HG03139 (cell line): ENCODE measurements at regions not wholly inside any gene's neighbourhood (a gene's known extent, or its start where the extent isn't known, plus 50 kb on each side); places are given as distances from the start of the nearest gene placed in this dataset.
A peak's percentile ranks its signal among the peaks of the same experiment; 100 is the strongest.

Source experiments
- ATAC-seq: cut with Tn5 transposase; IDR thresholded peaks from one replicate; pipeline ENCODE4 v1.9.1; 2021; ENCODE audit not compliant: unreplicated experiment

- no peak for ATAC-seq
These were observed 78.2 kb downstream of the IRF2BPL start for GRCh38 chr14:76950055-76951020.

DNA sequence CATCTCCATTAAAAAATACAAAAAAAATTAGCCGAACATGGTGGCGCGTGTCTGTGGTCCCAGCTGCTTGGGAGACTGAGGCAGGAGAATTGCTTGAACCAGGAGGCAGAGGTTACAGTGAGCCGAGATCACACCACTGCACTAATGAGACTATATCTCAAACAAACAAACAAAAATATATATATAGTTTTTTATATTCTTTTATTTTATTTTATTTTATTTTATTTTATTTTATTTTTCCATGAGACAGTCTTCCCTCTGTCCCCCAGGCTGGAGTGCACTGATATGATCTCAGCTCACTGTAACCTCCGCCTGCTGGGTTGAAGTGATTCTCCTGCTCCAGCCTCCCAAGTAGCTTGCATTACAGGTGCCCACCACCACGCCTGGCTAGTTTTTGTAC, 79.5 kb downstream of the IRF2BPL start:
- ATAC-seq: no peak

DNA sequence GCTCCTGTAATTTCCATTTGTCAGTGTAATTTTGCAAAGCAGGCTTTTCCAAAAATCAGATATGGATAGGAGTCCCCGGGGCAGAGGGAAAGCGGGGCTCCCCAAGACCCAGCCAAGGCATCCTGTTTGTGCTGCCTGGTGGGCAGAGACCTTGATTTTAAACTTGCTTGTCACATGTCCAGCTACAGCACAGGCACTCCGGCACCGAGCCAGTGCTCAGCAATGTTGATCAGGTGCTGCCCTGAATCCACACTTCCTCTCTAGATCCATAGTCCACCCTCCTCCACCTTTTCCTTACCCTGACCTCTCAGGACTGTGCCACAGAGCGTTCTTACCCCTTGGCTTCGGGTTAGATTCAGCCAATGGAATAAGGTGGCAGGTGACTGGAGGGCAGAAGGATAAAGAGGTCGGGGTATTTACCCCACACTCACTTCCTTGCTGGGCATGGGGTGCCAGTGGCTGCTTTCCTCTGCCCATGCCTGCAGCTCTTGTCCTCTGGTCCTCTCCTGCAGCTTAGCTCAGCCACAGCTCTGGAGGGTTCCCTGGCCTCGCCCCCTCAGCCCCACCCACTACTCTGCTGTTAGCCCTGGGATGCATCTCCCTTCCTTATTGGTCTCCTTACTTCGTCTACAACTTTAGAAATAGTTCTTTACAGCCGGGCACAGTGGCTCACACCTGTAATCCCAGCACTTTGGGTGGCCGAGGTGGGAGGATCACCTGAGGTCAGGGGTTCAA, 80.1 kb downstream of the IRF2BPL start:
- no peak for ATAC-seq

GRCh38 chr14:76947838-76948184, 80.7 kb downstream of the IRF2BPL start:
- no peak for ATAC-seq

DNA sequence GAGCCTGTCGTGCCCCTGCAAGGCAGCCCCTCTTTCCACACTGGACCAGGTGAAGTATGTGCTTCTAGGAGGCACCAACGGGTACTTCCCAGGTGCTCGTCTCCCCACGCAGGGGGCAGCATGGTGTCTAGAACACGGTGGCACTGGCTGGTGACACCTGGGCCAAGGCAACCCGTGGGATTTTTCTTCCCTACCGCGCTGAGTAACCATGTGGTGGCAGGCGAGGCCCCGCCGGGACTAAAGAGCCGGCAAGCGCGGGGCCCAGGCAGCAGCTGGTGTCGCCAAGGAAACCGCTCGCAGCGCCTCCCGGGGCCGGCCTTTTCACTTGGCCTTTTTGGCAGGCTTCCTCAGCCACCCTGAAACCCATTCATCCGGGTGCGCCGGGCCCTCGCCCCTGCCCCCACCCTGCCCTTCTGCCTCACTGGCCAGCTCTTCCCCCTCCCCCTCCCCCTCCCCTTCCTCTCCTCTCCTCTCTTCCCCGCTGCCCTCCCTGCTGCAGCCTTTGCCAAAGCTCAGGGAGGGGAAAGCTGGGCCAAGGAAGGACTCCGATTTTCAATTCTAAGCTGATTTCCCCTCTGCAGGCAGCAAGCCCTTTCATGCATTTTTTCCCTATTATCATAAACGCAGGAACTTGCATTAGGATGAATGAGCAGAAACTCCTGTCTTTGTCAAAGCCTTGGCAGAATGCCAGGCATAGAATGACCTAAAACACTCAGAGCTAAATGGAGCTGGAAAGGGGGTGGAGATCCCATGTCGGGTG, 81.2 kb downstream of the IRF2BPL start:
- peak; percentile 88 for ATAC-seq

- ATAC-seq: peak; percentile 4
These were observed 81.8 kb downstream of the IRF2BPL start for GRCh38 chr14:76946753-76947077.

GRCh38 chr14:76943072-76943471, 85.4 kb downstream of the IRF2BPL start:
- ATAC-seq: no peak

DNA sequence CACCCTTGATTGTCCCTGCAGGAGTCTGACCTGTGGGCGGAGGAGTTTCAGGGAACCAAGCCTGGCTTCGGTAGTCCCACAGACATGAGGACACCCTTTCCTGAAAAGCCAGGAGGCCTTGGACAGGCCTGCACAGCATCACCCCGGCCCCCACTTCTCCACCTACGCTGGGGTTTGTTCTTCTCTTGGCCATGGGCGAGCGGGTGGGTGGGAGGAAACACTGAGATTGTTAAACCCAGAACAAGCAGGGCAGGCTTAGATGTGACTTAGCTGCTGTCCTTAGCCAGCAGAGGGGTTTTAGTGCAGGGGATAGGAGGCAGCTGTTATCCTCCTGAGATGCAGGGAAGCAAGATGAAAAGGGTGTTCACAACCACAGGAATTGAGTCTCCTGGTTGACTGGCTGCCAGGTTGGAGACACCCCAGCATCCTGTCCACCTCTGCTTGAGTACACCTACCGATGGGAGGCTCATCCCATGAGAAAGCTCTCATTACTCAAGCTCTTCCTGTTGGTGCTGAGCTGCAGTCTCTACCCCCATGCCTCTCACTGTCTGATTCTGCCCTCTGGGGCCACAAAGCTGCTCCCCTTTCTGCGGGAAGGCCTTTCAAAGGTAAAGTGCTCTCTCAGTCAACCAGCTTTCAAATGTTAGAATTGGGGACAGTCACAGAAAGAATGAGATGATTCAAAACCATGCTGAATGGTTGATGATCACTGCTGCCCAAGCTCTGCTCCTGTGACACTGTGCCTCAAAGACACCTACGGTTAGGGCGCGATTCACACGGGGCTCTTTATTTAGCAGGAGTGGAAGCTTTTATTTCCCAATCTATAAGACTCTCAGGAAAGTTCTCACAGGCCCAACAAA, 86.3 kb downstream of the IRF2BPL start:
- ATAC-seq: no peak

DNA sequence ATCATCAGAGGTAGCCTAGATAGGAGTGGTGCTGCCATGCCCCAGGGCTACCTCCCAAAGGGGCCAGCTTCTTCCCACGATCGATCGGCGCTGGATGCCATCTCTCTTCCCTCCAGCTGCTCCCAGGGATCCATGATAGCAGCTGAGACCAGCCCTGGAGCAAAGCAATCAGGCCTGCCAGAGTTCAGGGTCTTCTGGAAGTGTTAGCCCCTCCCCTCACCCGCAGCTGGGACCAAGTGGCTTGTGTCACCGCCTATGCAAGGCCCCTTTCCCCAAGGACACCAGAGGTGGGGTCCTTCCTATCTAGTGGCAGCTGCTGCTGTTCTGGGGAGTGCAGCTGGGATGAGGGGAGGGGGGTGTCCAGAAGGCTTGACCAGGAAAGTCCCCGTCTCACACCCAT, 87.0 kb downstream of the IRF2BPL start:
- no peak for ATAC-seq

DNA sequence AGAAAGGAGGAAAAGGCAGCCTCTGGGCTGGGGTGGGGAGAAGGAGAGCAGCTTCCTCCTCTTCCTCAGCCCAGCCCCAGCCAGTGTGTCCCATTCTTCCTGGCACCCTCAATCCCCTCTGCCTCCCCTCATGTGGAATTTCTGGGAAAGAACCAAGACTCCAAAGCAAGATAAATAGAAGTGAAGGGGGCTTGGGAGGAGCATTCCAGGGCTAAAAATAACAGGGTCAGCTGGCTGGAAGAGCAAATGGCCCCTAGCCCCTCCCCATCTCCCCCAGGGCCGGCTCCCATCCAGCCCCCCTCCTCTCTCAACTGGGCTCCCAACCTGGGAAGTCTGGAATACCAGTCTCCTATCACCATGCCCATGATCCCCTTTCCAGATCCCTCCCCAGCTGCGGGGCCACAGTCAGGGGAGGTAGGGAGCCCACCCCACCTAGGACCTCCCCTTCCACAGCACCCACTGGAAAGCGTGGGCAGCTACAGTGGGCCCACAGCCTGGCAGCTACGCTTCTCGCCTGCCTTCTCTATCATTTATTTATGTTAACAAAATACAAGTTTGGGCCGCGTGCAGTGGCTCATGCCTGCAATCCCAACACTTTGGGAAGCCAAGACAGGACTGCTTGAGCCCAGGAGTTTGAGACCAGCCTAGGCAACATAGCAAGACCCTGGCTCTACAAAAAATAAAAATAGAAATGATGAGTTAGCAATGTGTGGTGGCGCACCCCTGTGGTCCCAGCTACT, 88.3 kb downstream of the IRF2BPL start:
- ATAC-seq: no peak

DNA sequence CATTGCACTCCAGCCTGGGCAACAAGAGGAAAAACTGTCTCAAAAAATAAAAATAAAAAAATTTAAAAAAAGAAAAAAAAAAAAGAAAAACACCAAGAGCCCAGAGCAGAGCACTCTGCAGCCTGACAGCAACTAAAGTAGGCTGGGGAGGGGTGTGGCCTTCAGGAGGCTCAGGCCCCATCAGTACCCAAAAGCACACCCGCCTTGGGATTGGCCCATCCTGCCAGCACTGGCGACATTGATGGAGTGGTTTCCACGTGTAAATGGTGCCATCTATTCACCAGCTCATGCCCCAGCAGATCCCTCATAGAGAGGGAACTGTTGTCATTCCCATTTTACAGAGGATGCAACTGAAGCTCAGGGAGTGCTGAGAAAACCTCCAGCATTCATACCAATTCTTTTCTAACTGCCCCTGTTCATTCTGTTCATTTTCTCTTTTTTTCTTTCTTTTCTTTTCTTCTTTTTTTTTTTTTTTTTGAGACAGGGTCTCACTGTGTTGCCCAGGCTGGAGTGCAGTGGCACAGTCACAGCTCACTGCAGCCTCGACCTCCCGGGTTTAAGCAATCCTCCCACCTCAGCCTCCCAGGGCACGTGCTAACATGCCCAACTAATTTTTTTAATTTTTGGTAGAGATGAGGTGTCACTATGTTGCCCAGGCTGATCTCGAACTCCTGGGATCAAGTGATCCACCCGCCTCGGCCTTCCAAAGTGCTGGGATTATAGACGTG, 89.3 kb downstream of the IRF2BPL start:
- no peak for ATAC-seq

DNA sequence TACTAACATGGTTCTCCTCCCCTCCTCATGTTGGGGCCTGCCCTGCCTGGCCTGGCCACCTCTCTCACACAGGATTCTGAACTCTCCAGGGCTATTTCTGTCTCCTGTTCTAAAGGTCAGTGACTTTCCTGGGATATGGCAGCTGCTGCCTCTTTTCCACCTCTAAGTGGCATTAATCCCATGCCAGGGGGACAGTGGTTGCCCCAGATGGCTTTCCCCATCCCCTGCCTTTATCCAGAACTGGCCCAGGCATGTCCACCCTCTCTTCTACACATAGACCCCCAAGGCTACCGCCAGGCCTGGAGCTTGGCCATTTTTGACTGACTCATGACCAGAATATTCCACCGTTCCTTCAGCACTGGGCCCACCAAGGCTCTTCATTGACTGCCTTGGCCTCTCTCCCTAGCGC, 90.4 kb downstream of the IRF2BPL start:
- no peak for ATAC-seq

GRCh38 chr14:76937181-76938091, 91.1 kb downstream of the IRF2BPL start:
- ATAC-seq: no peak

DNA sequence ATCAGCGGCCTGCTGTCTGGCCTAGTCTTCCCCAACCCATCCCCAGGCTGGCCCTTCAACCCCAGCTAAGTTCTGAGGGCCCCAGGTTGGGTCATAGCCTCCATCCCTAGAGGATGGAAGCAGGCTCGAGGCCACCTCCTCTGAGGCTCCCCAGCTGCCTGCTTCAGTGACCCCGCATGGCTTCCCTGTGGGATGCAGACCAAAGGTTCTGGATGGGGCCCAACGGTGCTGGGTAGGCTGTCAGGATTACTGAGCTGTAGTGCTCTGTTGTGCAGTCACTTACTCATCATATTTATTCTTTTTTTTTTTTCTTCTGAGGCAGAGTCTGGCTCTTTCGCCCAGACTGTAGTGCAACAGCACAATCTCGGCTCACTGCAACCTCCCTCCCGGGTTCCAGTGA, 92.0 kb downstream of the IRF2BPL start:
- ATAC-seq: no peak

DNA sequence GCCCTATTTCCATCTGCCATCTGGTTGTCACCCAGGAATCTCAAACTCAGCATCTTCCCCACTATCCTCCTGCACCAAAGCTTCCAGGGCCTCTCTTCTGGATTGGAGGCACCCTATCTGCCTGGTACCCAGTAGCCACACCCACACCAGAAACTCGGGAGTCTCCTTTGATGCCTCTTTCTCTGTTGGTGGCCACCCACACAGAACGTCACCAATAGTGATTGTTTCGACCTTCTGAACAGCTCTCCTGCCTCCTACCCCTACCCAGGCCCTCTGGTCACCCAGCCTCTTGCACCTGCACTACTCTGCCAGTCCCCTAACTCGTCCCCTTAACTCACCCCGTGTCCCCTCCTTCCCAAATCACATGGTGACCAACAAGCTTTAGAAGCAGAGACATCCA, 95.0 kb downstream of the IRF2BPL start:
- ATAC-seq: no peak

DNA sequence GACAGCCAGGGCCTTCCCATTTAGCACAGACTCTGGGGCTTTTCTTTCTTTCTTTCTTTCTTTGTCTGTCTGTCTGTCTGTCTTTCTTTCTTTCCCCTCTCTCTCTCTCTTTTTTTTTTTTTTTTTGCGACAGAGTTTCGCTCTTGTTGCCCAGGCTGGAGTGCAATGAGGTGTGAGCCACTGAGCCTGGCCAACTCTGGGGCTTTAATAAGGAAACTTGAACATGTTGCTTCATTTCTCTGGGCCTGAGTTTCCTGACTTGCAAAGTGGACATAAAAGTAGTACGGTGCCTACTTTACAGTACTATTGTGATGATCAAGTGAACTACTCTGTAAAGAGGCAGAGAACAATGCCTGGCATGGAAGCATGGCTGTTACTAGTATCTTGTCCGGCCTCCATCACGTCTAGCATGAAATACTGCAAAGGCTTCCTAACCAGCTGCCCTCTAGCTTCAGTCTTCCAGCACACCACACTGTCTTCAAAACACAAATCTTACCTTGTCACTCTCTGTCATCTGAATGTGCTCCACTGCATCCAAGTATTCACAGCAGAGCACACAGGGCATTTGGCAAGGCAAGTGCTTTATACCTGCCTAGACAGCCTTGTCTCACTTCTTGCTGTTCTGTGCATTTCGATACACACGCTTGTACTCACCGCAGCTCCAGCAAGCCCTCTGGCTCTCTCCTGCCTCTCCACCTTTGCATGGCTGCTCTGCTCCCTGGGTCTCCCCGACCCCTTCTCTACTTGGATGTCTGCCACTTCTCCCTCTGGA, 96.7 kb downstream of the IRF2BPL start:
- ATAC-seq: no peak

GRCh38 chr14:76930549-76930948, 98.0 kb downstream of the IRF2BPL start:
- no peak for ATAC-seq

DNA sequence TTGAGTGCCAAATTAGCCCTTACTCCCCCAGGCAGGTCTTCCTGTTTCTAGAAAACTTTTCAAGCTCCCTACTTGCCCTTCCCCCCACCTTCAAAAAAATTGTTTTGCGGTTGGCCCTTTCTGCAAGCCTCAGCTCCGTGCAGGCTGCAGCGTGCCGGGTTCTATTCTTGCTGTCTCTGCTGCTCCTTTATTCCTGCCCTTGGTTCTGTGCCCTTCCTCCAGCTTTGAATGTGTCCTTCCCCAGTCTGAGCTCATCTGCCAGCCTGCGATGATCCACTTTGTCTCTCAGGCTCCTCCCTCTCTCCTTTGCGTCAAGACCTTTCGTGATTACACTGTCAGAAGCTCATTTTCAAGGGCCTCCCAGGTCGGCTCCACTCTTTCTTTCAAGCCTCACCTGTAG, 98.6 kb downstream of the IRF2BPL start:
- ATAC-seq: no peak
